RWPE1 (cell line): ENCODE measurements at regions not wholly inside any gene's neighbourhood (a gene's known extent, or its start where the extent isn't known, plus 50 kb on each side); places are given as distances from the start of the nearest gene placed in this dataset.

Experiments
- CTCF ChIA-PET: fragments of 350-600 bp; sonication (Branson Sonifier 250); formaldehyde crosslinking; extraction: SDS; loops from one replicate; lab custom pipeline; 2021; lab: Yijun Ruan, JAX
- POLR2A ChIA-PET: fragments of 400-600 bp; formaldehyde crosslinking; extraction: SDS; loops from one replicate; lab custom pipeline; 2020; ENCODE audit warnings: antibody characterized with exemption; ENCODE audit not compliant: low non-redundant PET; lab: Yijun Ruan, JAX
- DNase-seq: peaks from one replicate; pipeline ENCODE4 v3.0.0; 2012; ENCODE audit warnings: low spot score
- H3K27ac ChIP-seq: fragments of 450-650 bp; 2 replicates; pipeline ENCODE4 v1.5.1; 2017
- TF ChIP-seq, protein P1 (sequence below): fragments of 450-650 bp; conservative IDR thresholded peaks from 2 replicates; pipeline ENCODE4 v1.5.1; 2017; ENCODE audit warnings: low read depth, mild to moderate bottlenecking

GRCh38 chr4:123580981-123581664 lies 184.5 kb downstream of the SPRY1 start:
- TF ChIP-seq, protein P1, sequence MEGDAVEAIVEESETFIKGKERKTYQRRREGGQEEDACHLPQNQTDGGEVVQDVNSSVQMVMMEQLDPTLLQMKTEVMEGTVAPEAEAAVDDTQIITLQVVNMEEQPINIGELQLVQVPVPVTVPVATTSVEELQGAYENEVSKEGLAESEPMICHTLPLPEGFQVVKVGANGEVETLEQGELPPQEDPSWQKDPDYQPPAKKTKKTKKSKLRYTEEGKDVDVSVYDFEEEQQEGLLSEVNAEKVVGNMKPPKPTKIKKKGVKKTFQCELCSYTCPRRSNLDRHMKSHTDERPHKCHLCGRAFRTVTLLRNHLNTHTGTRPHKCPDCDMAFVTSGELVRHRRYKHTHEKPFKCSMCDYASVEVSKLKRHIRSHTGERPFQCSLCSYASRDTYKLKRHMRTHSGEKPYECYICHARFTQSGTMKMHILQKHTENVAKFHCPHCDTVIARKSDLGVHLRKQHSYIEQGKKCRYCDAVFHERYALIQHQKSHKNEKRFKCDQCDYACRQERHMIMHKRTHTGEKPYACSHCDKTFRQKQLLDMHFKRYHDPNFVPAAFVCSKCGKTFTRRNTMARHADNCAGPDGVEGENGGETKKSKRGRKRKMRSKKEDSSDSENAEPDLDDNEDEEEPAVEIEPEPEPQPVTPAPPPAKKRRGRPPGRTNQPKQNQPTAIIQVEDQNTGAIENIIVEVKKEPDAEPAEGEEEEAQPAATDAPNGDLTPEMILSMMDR = no peak
- H3K27ac ChIP-seq = no peak overlapping the region
- CTCF ChIA-PET = no interaction called here
- POLR2A ChIA-PET = no interaction called here
- DNase-seq = no peak

DNA sequence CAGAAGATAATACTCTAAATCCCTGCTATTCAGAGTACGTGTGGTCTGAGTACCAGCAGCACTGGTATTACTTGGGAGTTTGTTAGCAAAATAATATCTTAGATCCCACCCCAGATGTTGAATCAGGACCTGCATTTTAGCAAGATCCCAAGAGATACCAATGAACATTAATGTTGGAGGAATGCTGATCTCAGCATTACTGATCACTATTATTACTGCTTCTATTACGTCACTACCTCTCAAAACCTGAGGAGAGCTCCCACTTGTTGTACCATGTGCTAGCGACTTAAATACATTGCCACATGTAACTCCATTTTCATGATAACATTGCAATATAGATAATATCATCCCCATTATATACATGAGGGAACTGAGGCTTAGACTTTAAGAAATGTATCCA lies 185.2 kb downstream of the SPRY1 start:
- CTCF ChIA-PET = no interaction called here
- no peak overlapping the region for H3K27ac ChIP-seq
- TF ChIP-seq, protein P1 = no peak
- DNase-seq = no peak
- POLR2A ChIA-PET = no interaction called here

- ChIA-PET POLR2A (interaction anchor here (0.6 kb wide), 1 partner anchor 698 kb away, joined by 3 read pairs; no protein-coding TSS in a partner anchor), CTCF (interaction anchor here (0.6 to 0.8 kb wide), 2 partner anchors 68 to 1154 kb away, joined by 3 read pairs; no protein-coding TSS in a partner anchor)
- H3K27ac ChIP-seq = no peak overlapping the region
- TF ChIP-seq, protein P1 = no peak
- DNase-seq = no peak
Measured at GRCh38 chr4:123583043-123583442, 186.4 kb downstream of the SPRY1 start.

DNA sequence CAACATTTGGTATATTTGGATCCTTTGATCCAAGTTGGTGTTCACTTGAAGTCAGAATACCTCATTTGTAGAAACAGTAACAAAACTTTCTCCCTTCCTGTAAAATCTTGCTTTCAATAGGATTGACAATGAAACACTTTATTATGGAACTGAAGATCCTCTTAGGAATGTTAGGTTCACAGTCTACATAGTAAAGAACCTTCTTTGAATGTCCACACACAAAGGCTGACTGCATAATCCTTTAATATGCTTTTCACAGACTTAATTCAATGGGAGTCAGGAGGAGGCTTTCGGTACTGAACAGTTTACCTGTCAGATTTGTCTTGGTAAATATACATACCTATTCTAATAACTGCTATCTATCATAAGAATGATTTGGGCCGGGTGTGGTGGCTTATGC lies 188.5 kb downstream of the SPRY1 start:
- DNase-seq = no peak
- no peak overlapping the region for H3K27ac ChIP-seq
- CTCF ChIA-PET = no interaction called here
- POLR2A ChIA-PET = no interaction called here
- TF ChIP-seq, protein P1 = no peak

DNA sequence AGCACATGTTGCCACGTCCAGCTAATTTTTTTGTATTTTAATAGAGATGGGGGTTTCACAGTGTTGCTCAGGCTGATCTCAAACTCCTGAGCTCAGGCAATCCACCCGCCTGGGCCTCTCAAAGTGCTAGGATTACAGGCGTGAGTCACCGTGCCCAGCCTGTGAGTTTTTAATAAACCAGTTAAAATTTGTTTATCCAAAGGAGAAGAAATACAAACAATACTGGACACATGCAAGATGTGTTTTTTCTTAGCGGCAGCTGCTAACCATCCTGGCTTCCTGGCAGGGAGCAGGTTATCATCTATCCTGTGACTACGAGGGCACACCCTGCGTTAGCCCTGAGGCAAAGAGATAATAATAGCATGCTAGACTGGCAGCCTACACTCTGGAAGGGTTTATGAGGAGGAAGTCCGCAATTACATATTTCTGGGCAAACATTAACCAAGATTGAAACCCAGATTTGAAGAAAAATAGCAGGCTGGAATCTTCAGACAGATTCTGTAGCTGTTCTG lies 191.4 kb downstream of the SPRY1 start:
- H3K27ac ChIP-seq = peak overlapping the region; percentile 62
- TF ChIP-seq, protein P1 = no peak
- CTCF ChIA-PET = interaction anchor here (1.0 kb wide), 1 partner anchor 188 kb away, joined by 3 read pairs; no protein-coding TSS in a partner anchor
- DNase-seq = peak; percentile 54
- POLR2A ChIA-PET = no interaction called here

DNA sequence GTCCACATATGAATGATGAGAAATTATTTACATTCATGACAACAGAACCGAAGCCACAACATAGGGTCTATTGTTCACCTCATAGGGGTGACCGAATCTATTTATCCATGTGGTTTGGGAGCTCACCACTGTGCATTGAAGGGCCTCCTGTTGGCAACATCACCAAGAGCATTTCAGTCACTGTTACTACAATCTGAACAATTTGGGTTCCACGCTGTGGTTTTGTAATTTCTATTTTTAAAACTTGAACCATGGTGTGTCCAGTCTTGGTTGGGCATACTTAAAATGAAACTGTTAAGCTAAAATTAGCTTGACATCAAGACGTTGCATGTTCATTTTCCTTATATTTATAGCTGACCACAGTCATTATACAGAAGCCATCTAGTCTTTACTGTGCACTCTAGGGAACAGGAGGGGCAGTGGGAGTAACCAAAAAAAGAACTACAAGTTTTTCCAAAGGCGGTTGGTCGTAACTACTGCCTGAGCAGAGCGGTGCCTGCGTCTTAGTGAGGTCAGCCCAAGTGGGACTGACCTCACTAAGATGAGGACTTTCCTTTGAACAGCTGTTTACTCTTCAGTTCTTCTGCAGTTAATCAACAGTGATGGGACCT lies 192.1 kb downstream of the SPRY1 start:
- TF ChIP-seq, protein P1 = no peak
- ChIA-PET POLR2A (no interaction called here), CTCF (no interaction called here)
- no peak overlapping the region for H3K27ac ChIP-seq
- DNase-seq = no peak
